H1 (cell line): ENCODE measurements at regions not wholly inside any gene's neighbourhood (a gene's known extent, or its start where the extent isn't known, plus 50 kb on each side); places are given as distances from the start of the nearest gene placed in this dataset.
"Not testable (repeated sequence)": the region's sequence is repeated elsewhere in the genome, so short reads cannot be mapped to it uniquely, and the experiment has no call there.

ENCODE experiments used
- ATF3 ChIP-seq: IDR thresholded peaks from 2 replicates; pipeline ENCODE4 v1.6.1; 2011; ENCODE audit warnings: low read depth, mild to moderate bottlenecking, low read length; ENCODE audit not compliant: insufficient read depth
- CTCF ChIP-seq, 3 experiments: IDR thresholded peaks; 1 replicate in 2 of 3; 2 replicates in 1 of 3; pipeline versions ENCODE4 v1.5.1 to v1.6.1; 2011; ENCODE audit warnings: low read length in 3 of 3, mild to moderate bottlenecking in 3 of 3, inconsistent platforms in 2 of 3, low read depth in 1 of 3, moderate library complexity in 1 of 3; ENCODE audit not compliant: insufficient read depth in 1 of 3; ENCODE audit errors: control extremely low read depth in 1 of 3

- not testable (repeated sequence) for TF ChIP-seq ATF3; CTCF (IDR thresholded peaks at IDR 0.05; ENCODE audit: control extremely low read depth in 1 of 3, insufficient read depth in 1 of 3, low read depth in 1 of 3, low read length in 3 of 3)
These were observed 384.7 kb upstream of the DEPDC1 start for GRCh38 chr1:68881330-68882194.
